OCI-LY7 (cell line): ENCODE measurements at regions not wholly inside any gene's neighbourhood (a gene's known extent, or its start where the extent isn't known, plus 50 kb on each side); places are given as distances from the start of the nearest gene placed in this dataset.

ENCODE experiments used
- BruUV-seq: library from RNA; stranded (reverse); fragments of 400-500 nt; replicated peaks from 2 replicates; lab custom pipeline; 2021; lab: Mats Ljungman, UMichigan
- CTCF ChIA-PET: fragments of 300-600 bp; sonication (Branson Sonifier 250); formaldehyde crosslinking; loops from one replicate; lab custom pipeline; 2022; ENCODE audit warnings: antibody characterized with exemption; ENCODE audit not compliant: unreplicated experiment; lab: Charles Lee
- POLR2A ChIA-PET: fragments of 300-600 bp; sonication (Branson Sonifier 250); formaldehyde crosslinking; loops from one replicate; lab custom pipeline; 2022; ENCODE audit warnings: antibody characterized with exemption; lab: Charles Lee
- DNase-seq: peaks from one replicate; pipeline ENCODE4 v3.0.0-alpha.2; 2015; ENCODE audit warnings: low spot score
- H2AFZ ChIP-seq: fragments of 200-600 bp; sonication (generic), shearing (Covaris generic); 2 replicates; pipeline ENCODE4 v1.6.1; 2014; ENCODE audit warnings: mild to moderate bottlenecking, antibody characterized with exemption, low read length, moderate library complexity
- H3K27ac ChIP-seq: fragments of 200-600 bp; sonication (generic); 2 replicates; pipeline ENCODE4 v1.5.1; 2014; ENCODE audit warnings: mixed run types, low read depth, mild to moderate bottlenecking, moderate library complexity, low read length, inconsistent platforms; ENCODE audit not compliant: poor library complexity, severe bottlenecking
- H3K36me3 ChIP-seq: fragments of 200-600 bp; sonication (generic); 2 replicates; pipeline ENCODE4 v1.6.1; 2014; ENCODE audit warnings: mild to moderate bottlenecking, antibody characterized with exemption, low read length, moderate library complexity, mixed read lengths; ENCODE audit not compliant: insufficient read depth
- H3K4me1 ChIP-seq: fragments of 200-600 bp; sonication (generic); 2 replicates; pipeline ENCODE4 v1.5.1; 2014; ENCODE audit warnings: mild to moderate bottlenecking, low read length; ENCODE audit not compliant: insufficient read depth, poor library complexity, severe bottlenecking
- H3K4me2 ChIP-seq: fragments of 200-600 bp; sonication (generic); 2 replicates; pipeline ENCODE4 v1.6.1; 2014; ENCODE audit warnings: mild to moderate bottlenecking, low read length
- H3K4me3 ChIP-seq: fragments of 200-600 bp; sonication (generic); 2 replicates; pipeline ENCODE4 v1.5.1; 2014; ENCODE audit warnings: mild to moderate bottlenecking, low read depth, low read length; ENCODE audit not compliant: poor library complexity, severe bottlenecking
- H3K79me2 ChIP-seq: fragments of 200-600 bp; sonication (generic); 2 replicates; pipeline ENCODE4 v1.6.1; 2016; ENCODE audit warnings: low read depth, mild to moderate bottlenecking, low read length, moderate library complexity, mixed read lengths; ENCODE audit not compliant: insufficient read depth
- H3K9me2 ChIP-seq: fragments of 200-600 bp; sonication (generic); 2 replicates; pipeline ENCODE4 v1.6.1; 2016; ENCODE audit warnings: mild to moderate bottlenecking, low read length, mixed read lengths; ENCODE audit not compliant: insufficient read depth
- H3K9me3 ChIP-seq: fragments of 200-600 bp; sonication (generic); 2 replicates; pipeline ENCODE4 v1.6.1; 2014; ENCODE audit warnings: mild to moderate bottlenecking, mixed run types, low read length, mixed read lengths
- H4K20me1 ChIP-seq: fragments of 200-600 bp; sonication (generic); 2 replicates; pipeline ENCODE4 v1.6.1; 2014; ENCODE audit warnings: mild to moderate bottlenecking, antibody characterized with exemption, low read length, moderate library complexity, mixed read lengths; ENCODE audit not compliant: insufficient read depth
- CTCF ChIP-seq: fragments of 200-600 bp; sonication (generic); conservative IDR thresholded peaks from 2 replicates; pipeline ENCODE4 v1.5.1; 2014; ENCODE audit warnings: mild to moderate bottlenecking, antibody characterized with exemption, low read length, moderate library complexity, mixed read lengths
- EZH2phosphoT487 ChIP-seq: fragments of 200-600 bp; sonication (generic); IDR thresholded peaks from 2 replicates; pipeline ENCODE4 v1.6.1; 2018; ENCODE audit warnings: low read depth, borderline replicate concordance, mild to moderate bottlenecking, mixed run types, antibody characterized with exemption, low read length, moderate library complexity, mixed read lengths
- intact Hi-C: fragments of 100-400 bp; cut with micrococcal nuclease; formaldehyde crosslinking; loops from one replicate; pipeline ENCODE4 v1.10.0; 2022; ENCODE audit not compliant: unreplicated experiment

- POLR2A ChIA-PET = interaction anchor here (0.6 to 0.8 kb wide), 2 partner anchors 33 to 381 kb away, joined by 3 to 4 read pairs; no protein-coding TSS in a partner anchor
- CTCF ChIA-PET = no interaction called here
- no peak overlapping the region for H3K4me3 ChIP-seq
- intact Hi-C loops = no loop called here
- no peak for DNase-seq
- TF ChIP-seq CTCF = no peak
- TF ChIP-seq EZH2phosphoT487 = no peak
- no peak overlapping the region for H3K27ac ChIP-seq
- no peaks in the 10 kb centered on the region for H3K4me1 ChIP-seq
- no peaks in the 10 kb centered on the region for H3K79me2 ChIP-seq
- no peaks in the 10 kb centered on the region for H3K9me3 ChIP-seq
- no peak overlapping the region for H2AFZ ChIP-seq
- no peaks in the 10 kb centered on the region for H3K36me3 ChIP-seq
- no peak overlapping the region for H3K4me2 ChIP-seq
- no TSS peak for BruUV-seq
- no peaks in the 10 kb centered on the region for H3K9me2 ChIP-seq
- no peaks in the 10 kb centered on the region for H4K20me1 ChIP-seq
These were observed 464.5 kb upstream of the MARCKS start for GRCh38 chr6:113392551-113393055.

DNA sequence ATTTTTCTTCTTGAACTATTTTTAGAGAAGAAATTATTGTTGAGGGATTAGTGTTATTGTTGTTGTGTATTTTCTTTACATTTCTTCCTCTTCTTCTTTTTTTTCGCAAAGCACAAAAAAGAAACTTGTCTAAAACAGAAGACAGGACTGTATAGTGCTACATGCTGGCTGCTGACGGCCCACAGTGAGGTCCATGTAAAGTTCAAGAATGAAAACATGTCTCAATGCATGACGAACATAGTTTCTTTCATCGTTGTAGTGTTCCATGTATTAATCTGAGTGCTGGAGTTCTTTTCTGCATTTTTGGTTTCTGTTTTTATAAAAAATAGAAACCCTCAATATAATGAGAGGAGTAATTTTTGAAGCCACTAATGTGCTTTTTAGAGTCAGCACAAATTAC lies 462.9 kb upstream of the MARCKS start:
- H3K4me1 ChIP-seq = no peaks in the 10 kb centered on the region
- POLR2A ChIA-PET = interaction anchor here (0.6 kb wide), 1 partner anchor 790 kb away, joined by 3 read pairs; no protein-coding TSS in a partner anchor
- CTCF ChIA-PET = no interaction called here

More for the DNA sequence above, 462.9 kb upstream of the MARCKS start:
- H3K4me2 ChIP-seq = no peak overlapping the region
- TF ChIP-seq EZH2phosphoT487 (no peak), CTCF (no peak)
- BruUV-seq = no TSS peak
- H3K9me2 ChIP-seq = no peaks in the 10 kb centered on the region
- DNase-seq = no peak
- no peaks in the 10 kb centered on the region for H3K9me3 ChIP-seq
- H3K4me3 ChIP-seq = no peak overlapping the region
- intact Hi-C loops = no loop called here
- H4K20me1 ChIP-seq = no peaks in the 10 kb centered on the region
- H3K79me2 ChIP-seq = no peaks in the 10 kb centered on the region
- no peak overlapping the region for H2AFZ ChIP-seq
- no peak overlapping the region for H3K27ac ChIP-seq
- H3K36me3 ChIP-seq = no peaks in the 10 kb centered on the region
